Kidney tubule cell (primary cell): ENCODE measurements at regions not wholly inside any gene's neighbourhood (a gene's known extent, or its start where the extent isn't known, plus 50 kb on each side); places are given as distances from the start of the nearest gene placed in this dataset.

Experiments used
- DNase-seq: peaks from one replicate; pipeline ENCODE4 v3.0.0-alpha.2; 2018; ENCODE audit warnings: low spot score

DNA sequence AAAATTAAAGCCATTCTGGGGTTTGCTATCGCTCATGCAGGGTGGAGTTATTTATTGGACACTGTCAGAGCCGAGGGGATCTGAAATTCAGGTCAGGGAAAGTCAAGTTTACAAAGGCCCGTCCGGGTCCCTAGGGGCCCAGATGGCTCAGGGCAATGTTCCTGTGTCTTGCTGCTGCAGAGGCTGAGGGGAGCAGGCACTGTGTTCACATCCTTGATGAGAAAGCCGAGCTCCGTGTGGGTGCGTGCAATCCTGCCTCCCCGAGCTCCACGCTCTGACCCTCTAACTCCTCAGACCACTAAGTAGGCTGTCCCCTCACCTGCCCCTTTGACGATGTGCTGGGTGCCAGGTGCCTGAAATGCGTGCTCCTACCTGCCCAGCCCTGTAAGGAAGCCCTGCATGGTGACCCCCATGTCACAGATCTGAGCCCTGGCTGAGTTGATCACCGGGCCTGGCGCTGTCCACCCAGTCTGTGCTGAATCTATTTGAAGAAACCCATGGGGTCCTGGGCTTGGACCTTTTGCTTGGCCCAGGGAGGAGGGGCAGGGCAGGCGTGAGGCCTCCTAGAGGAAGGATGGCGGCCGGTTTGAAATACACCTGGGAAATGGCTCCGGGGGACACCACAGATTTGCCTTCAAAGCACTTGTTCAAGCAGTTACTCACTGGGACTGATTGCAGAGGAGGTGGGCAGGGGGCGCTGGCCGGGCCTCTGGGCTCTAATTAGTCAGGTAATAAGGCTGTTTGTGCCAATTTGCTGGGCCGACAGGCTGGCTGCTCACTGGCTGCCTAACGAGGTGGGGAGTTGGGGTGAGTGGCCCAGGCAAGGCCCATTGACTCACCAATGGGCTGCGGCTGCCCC, 204.3 kb downstream of the KIF26A start:
- DNase-seq = no peak

DNA sequence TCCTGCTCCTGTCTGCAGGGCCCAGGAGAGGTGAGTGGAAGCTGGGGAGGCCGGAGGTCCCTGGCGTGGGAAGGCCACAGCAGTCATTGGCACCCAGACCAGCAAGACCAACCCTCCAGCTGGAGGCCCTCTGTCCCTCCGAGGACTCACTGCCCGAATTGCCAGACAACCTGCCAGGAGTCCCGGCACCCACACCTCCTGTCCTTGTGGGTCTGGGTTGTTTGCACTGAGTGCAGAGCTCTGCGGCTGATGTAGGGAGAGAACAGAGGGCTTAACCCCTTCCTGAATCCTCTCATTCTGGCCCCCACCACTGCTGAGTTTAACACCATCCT, 204.9 kb downstream of the KIF26A start:
- DNase-seq = no peak

DNA sequence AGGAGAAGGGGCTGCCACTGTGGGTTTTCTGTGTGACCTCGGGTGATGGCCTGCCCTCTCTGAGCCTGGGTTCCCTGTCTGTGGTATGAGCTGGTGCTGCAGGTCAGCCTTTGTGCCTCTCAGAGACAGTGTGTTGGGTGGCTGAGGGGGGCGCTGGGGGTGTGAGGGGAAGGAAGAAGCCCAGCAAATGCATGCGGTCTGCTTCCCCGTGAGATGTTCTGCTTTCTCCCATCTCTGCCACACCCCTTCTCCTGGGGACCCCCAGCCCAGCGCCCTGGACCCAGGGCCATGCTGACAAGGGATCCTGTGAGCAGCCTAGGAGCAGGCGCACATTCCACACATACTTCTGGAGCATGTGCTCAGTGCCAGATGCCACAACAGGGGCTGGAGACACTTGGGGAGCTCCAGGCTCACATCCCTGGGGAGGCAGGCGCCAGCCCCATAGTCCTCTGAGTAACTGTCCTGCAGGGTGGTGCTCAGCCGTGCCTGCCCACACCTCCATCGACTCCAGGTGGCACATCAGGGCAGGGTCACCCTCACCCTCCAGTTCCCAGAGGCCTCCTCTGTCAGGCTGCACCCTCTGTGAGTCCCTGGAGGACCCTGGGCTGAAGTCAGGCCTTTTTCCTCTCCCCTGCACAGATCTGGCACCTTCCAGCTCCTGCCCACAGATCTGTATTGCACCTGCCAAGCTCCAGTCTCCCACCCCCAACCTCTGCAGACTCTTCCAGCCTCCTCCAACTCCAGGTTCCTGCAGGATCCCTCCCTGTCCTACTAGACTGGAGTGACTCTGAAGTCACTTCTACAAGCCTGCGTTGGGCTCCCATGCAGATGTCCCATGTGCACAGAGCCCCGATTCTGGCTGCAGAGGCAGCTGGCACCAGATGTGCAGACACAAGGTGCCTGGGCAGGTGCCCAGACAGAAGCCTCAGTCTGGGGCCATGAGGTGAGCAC, 205.6 kb downstream of the KIF26A start:
- no peak for DNase-seq

DNA sequence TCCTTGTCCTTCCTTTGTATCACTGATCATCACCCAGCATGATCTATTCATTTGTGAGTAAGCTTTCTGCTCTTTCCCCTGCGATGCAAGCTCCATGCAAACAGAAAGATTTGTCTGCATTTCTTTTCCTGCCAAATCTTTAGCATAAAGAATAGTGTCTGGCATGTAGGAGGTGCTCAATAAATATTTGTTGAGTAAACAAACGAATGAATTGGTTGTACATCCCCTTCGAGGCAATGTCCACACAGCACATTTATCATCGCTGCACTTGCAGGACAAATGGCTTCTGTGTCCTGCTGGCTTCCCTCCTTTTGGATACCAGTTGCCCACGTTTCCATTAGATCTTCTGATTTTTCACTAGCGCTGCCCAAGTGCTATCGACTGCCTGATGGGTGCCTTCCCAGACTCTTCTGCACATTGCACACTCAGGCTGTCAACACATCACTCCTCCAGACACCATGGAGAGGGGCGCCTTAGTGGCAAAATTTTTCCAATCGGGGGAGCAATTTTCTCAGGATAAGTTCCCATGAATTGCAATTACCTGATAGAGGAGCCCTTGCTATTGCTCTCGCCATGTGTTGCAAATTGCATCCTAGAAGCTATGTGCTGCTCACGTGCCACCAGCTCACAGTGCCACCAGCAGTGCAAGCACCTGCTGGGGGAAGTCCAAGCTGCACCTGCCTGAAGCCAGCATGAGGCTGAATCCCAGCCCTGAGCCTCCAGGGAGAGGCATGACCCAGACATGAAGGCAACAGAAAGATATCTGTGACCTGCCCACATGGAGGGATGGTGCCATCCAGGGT, 206.6 kb downstream of the KIF26A start:
- no peak for DNase-seq

DNA sequence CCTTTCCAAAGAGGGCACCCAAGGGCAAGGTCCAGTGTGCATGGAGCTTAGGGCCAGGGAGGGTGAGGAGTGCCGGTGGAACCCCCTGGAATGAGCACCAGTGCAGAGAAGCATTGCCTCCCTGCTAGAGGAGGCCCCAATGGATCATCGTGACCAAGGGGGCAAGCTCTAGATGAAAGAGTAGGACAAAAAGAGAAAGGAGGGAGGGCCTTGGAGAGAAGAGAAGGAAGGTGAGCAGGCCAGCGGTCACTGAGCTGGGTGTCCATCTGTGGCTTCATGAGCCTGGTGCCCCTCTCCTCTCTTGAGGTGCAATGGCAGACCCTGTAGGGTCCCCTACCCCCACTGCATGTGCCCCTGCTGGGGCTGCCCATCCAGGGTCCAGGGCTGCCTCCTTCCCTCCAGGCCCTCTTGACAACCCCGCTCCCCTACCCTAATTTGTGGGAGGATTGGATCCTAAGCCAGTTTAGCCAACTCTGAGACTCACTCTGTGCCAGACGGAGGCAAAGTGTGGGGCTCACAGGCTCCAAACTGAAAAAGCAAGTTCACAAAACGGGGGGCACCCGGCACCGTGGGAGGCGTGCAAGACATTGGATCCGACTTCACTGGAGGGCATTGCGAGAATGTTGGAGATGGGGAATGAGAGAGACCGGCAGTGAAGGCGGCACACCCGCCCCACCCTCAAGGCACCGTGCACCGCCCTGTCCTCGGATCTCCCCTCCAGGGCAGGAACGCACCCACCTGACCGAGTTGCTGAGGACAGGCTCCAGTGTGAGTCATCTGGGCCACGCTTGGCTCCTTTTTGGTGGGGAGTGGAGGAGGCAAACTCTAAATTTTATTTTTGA, 207.5 kb downstream of the KIF26A start:
- no peak for DNase-seq

DNA sequence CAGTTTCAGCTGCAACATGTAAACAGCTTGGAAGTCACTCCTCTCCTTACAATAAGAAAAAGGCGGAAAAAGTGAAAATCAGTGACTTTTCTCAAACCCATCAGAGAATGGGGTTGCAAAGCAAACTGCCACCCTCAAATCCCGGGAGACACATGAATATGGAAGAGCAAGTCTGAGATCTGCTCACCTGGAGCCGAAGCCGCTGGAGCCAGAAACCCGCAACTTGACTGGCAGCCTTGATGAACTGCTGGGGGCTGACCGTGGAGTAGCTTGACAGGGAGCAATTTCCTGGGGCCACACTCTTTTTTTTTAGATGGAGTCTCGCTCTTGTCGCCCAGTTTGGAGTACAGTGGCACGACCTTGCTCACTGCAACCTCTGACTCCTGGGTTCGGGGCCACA, 208.2 kb downstream of the KIF26A start:
- no peak for DNase-seq

DNA sequence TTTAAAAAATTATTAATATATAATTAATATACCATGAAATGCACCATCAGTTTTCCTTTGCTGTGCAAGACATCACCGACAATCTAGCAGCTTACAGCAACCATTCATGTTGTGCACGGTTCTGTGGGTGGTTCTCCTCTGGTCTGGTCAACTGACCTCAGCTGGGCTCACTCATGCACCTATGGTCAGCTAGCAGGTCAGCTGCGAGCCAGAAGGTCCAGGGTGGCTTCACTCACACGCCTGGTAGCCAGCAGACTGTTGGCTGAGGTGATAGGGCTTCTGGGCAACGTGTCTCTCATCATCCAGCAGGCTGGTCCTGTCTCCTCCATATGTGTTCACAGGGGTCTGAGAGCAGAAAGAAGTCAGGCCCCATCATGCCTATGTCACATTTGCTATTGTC, 210.4 kb downstream of the KIF26A start:
- no peak for DNase-seq

DNA sequence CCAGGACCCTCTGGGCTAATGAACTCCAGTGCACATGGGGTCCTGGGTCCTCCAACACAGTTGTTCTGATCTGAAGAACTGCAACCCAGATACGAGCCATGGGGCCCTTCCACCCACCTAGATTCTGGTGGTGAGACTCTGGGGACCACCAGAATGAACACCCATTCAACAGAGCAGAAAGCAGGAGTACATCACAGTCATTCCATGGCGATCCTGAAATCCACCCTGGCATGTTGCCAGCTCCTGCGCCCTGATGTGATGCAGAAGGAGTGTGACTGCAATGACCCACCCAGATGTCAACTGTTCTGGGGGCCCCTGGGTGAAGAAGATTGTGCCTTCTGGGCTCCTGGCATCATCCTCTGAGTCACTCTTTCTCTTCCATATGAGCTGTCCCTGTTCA, 211.6 kb downstream of the KIF26A start:
- no peak for DNase-seq

DNA sequence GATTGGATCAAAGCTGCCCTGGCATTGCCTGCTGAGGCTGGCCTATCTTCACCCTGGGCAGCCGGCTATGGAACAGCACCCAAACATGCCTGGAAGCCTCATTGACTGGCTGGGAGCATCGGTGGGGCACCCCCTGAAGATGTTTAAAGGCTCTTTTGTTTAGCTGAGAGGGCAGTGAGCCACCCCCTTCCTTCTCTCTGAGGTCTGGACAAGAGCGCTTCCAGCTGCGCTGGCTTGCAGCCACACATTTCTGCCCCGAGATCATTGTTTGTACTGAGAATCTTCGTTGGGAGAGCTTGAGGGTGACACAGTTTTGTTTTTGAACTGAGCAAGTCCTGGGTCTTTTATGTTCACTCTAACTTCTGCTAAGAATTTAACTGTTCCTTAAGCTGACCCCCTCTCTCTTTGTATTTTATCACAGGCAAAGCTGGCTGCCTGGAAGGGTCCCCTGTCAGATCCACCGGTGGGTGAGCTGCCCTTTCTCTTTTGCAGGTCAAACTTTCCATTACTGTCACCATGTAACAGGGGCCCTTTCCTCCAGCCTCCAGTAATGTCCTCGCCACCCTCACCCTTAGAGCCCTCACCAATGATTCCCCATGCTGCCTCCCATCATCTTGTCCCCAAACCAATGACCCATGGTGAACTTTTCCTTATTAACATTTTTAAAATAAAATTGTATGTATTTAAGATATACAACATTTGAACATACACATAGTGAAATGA, 212.2 kb downstream of the KIF26A start:
- no peak for DNase-seq

DNA sequence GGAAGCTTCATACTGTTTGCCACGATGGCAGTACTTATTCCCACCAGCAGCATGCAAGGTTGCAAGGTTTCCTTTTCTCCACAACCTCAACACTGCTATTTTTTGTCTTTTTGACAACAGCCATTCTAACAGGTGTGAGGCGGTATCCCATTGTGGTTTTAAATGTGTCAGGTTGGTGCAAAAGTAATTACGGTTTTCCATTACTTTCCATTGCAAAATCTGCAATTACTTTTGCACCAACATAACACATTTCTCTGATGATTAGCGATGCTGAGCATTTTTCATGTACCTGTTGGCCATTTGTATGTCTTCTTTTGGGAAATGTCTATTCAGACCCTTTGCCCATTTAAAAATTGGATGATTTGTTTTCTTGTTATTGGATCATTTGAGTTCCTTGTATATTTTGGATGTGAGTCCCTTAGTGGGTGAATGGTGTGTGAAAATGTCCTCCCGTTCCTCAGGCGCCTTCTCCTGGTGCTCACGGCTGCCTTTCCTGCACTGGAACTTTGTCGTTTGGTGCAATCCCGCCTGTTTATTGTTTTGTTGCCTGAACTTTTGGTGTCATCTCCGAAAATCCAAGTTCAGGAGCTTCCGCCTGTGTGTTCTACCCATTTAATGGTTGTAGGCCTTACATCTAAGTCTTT, 213.6 kb downstream of the KIF26A start:
- DNase-seq = no peak

DNA sequence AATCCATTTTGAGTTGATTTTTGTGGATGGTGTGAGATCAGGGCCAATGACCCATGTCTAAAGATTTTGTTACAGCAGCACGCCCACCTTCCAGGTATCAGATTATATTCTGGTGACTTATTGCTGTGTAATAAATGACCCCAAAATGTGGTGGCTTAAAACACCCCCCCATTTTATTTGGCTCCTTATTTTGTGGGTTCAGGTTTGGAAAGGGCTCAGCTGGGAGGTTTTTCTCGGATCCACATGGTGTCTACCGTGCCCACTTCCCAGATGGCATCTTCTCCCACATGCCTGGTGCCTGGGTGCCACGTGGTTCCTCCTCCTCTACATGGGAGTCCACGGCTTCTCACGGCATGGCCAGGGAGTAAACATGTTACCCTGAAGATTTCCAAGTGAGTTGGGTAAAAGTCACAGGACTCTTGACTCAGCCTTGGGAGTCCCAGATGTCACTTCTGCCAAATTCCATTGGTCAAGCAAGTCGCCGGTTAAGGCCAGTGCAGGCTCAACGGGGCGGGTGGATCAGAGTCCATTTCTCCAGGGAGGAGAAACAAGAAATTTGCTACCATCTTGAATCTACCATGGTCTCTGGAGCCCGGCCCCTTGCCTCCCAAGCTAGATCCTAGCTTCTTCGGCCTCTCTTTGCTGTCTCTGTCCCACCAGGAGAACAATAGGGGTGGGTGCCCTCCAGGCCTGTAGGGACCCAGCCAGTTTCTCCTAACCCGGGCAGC, 214.3 kb downstream of the KIF26A start:
- no peak for DNase-seq

DNA sequence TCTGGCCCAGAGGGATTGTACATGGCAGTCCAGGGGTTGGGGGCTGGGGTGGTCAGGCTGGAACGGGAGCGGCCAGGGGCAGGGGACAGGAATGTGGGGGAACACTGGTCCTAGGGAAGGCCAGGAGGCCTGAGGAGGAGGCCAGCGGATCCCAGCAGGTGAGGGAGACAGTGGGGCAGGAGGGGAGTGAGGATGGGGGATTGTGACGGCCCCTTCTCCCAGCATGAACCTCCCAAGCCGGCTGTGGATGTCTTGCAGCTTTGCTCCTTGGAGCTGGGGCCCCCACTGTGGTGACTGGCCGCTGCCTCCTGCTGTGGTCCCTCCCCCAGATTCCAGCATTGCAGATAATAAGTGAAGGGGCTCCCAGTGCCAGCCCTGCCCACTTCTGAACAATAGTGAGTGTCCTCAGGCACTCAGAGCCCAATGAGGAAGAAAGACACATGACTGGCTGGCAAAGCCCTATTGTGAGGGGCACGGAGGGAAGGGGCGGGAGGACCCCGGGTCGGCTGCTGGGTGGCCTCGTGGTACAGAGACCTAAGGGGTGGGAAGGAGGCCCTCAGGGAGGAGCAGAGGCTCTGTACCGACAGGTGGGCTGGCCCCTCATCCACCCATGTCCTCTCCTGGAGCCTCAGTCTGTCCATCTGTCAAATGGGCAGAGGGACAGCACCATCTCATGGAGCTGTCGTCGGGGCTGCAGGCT, 215.0 kb downstream of the KIF26A start:
- no peak for DNase-seq

DNA sequence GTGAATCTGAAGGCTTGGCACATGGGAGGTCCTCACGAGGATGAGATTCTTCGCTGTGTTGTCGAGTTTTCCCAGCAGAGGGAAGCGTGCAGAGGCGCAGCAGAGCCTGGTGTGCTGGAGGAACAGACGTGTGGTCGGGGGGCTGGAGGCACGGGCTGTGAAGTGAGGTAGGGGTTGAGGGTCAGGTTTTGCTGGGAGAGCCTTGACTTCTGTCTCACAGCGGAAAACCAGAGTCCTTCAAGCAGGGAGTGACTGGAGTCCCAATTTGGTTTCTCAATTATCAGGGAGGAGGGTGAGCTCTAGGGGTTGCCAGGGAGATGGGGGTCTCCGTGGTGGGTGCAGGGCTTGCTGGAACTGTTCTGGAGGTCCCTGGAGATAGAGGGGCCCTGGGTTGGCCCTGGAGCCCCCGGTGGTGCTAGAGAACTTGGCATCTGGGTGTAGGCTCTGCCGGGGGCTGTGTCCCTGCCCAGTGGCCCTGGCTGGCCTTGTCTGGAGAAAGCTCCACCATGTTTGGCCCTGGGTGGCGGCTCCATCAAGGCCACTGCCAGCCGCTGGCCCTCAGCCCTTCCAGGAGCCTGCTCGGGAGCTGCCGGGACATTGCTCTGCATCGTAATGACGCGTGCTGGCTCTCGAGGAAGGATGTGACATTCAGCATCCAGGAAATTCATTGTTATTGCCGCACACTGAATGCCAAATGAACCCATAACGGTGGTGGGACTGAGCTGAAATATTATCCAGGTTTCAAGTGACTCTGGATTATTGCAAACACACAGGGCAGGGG, 215.7 kb downstream of the KIF26A start:
- DNase-seq = no peak

DNA sequence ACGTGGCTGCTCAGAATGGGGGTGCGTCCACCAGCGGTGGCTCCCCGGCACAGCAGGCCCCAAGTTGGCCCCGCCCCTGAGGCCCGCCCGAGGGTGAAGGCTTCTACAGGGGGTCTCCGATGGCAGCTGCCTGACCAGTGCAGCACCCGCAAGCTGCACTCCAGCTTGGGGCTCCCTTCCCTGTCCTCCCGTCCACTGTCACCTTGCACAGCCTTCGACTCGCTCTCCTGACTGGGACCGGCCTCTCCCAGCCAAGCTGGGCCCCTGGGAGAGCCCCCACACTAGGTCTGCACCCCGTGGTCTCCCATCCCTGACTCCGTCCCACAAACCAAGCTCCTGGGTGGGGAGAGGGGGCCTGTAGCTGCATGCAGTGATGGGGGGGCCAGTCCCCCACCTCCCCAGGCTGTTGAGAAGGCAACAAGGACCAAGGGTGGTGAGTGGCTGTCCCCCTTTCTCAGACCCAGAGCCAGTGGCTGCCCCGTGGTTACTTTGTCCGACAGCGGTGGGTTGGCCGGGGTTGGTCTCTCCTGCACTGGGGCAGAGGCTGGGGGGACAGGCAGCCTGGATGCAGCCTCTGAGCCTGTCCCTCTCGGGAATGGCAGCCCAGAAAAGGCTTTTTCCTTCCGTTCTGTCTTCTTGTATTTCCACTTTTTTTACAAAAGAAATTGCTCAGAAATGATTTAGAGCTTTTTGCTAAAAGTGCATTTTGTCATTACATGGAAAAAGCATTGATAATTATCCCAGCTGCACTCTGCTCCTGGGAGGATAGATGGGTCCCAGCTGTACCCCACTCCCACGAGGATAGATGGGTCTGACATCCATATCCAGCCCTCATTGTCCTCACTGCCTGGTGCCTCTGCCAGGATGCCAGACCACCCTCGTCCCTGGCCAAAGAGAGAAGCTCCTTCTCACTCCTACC, 217.0 kb downstream of the KIF26A start:
- no peak for DNase-seq

DNA sequence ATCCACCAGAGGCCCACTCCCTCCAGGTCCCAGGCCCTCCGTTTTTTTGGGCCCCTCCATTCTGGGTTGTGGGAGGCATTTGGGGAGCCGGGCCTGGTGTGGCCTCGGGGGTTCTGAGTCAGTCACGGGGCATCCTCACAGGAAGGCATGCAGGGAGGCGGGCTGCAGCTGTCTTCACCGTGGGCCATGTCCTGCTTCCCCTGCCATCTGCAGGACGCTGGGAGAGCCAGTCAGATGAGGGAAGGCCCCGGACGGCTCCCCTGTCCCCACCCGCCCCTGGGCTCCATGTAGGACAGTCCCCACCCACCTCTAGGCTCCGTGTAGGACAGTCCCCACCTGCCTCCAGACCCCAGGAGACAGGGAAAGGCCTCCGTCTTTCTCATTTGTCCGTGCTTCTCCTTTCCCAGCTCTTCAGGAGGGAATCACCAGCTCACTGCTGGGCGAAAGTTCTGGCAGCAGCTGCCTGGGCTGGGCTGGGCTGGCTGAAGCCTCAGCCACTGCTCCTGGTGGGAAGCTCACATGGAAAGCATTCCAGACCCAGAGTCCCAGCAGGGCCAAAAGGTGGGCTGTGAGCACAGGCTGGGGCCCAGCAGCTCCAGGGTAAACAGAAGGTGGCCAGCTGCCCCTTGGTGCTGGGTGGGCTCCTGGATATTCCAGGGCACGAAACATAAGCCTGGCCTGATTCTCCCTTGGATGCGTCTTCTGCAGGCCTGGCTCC, 217.8 kb downstream of the KIF26A start:
- no peak for DNase-seq
